Endothelial cell of umbilical vein (primary cell): ENCODE measurements at regions not wholly inside any gene's neighbourhood (a gene's known extent, or its start where the extent isn't known, plus 50 kb on each side); places are given as distances from the start of the nearest gene placed in this dataset.

Source experiments
- BruUV-seq: library from RNA; stranded (reverse); fragments of 400-500 nt; replicated peaks from 2 replicates; lab custom pipeline; 2021; lab: Mats Ljungman, UMichigan
- CTCF ChIA-PET: fragments of 300-600, 350-600 bp; sonication (Branson Sonifier 250); formaldehyde crosslinking; loops from one replicate; lab custom pipeline; 2021; ENCODE audit warnings: antibody characterized with exemption, inconsistent platforms; lab: Charles Lee
- POLR2A ChIA-PET: fragments of 300-600, 350-600 bp; sonication (Branson Sonifier 250); formaldehyde crosslinking; loops from one replicate; lab custom pipeline; 2021; ENCODE audit warnings: antibody characterized with exemption, inconsistent platforms; lab: Charles Lee
- DNase-seq: peaks from one replicate; pipeline ENCODE4 v3.0.0-alpha.2; 2011; ENCODE audit warnings: low read depth, low spot score
- FAIRE-seq: peaks from 2 replicates; lab custom pipeline; 2011; peaks lifted over from hg19 to GRCh38; lab: Jason Lieb, UNC
- H2AFZ ChIP-seq: 2 replicates; pipeline ENCODE4 v1.6.0; 2012; ENCODE audit warnings: low read depth, low read length, control low read depth, inconsistent platforms
- H3K27ac ChIP-seq: 2 replicates; pipeline ENCODE4 v1.5.1; 2011; ENCODE audit warnings: low read depth, mild to moderate bottlenecking, control low read depth, low read length, moderate library complexity; ENCODE audit not compliant: insufficient read depth
- H3K27me3 ChIP-seq, 2 experiments: 2 replicates each; pipeline versions ENCODE4 v1.6.0 to v1.6.1; 2011; ENCODE audit warnings: low read length in 2 of 2, mixed read lengths in 1 of 2; ENCODE audit not compliant: control insufficient read depth in 2 of 2, insufficient read depth in 2 of 2
- H3K36me3 ChIP-seq, 2 experiments: 2 replicates in 1 of 2; 3 replicates in 1 of 2; pipeline ENCODE4 v1.5.1; 2011; ENCODE audit warnings: low read length in 2 of 2, mild to moderate bottlenecking in 1 of 2, moderate library complexity in 1 of 2; ENCODE audit not compliant: control insufficient read depth in 2 of 2, insufficient read depth in 2 of 2; ENCODE audit errors: extremely low read depth in 1 of 2
- H3K4me1 ChIP-seq: 3 replicates; pipeline ENCODE4 v1.5.1; 2011; ENCODE audit warnings: mild to moderate bottlenecking, low read length; ENCODE audit not compliant: control insufficient read depth, insufficient read depth; ENCODE audit errors: extremely low read depth
- H3K4me2 ChIP-seq: 2 replicates; pipeline ENCODE4 v1.6.1; 2011; ENCODE audit warnings: low read length, control low read depth, mixed read lengths; ENCODE audit not compliant: insufficient read depth
- H3K4me3 ChIP-seq, 3 experiments: fragments of 200-600 bp in 1 of 3; sonication (generic), shearing (Covaris generic) in 1 of 3; replicated peaks in 1 of 3; 2 replicates each; pipeline ENCODE4 v1.5.1; 2011 to 2016; ENCODE audit warnings: control low read depth in 3 of 3, low read length in 3 of 3, mild to moderate bottlenecking in 2 of 3, inconsistent platforms in 1 of 3, low read depth in 1 of 3, moderate library complexity in 1 of 3; ENCODE audit not compliant: insufficient read depth in 1 of 3
- H3K79me2 ChIP-seq: 2 replicates; pipeline ENCODE4 v1.6.0; 2012; ENCODE audit warnings: low read length, inconsistent platforms; ENCODE audit not compliant: control insufficient read depth, insufficient read depth
- H3K9ac ChIP-seq: replicated peaks from 2 replicates; pipeline ENCODE3; 2011; ENCODE audit warnings: low read length, control low read depth; ENCODE audit not compliant: insufficient read depth; ENCODE audit errors: extremely low read depth
- H3K9me1 ChIP-seq: replicated peaks from 3 replicates; pipeline ENCODE4 v1.6.0; 2011; ENCODE audit warnings: mild to moderate bottlenecking, low read length; ENCODE audit not compliant: control insufficient read depth, insufficient read depth; ENCODE audit errors: extremely low read depth
- H3K9me3 ChIP-seq: replicated peaks from 2 replicates; pipeline ENCODE4 v1.5.1; 2012; ENCODE audit warnings: low read length, inconsistent platforms; ENCODE audit not compliant: control insufficient read depth, insufficient read depth
- H4K20me1 ChIP-seq: replicated peaks from 2 replicates; pipeline ENCODE3; 2011; ENCODE audit warnings: mild to moderate bottlenecking, low read length; ENCODE audit not compliant: control insufficient read depth, insufficient read depth; ENCODE audit errors: extremely low read depth
- CTCF ChIP-seq, 2 donors: IDR thresholded peaks; 1 replicate in 1 of 2; 2 replicates in 1 of 2; pipeline ENCODE4 v1.5.1; 2011; ENCODE audit warnings: low read length in 2 of 2, mild to moderate bottlenecking in 2 of 2, moderate library complexity in 2 of 2, control low read depth in 1 of 2, inconsistent platforms in 1 of 2, low read depth in 1 of 2; ENCODE audit not compliant: insufficient read depth in 1 of 2; ENCODE audit errors: extremely low read depth in 1 of 2
- EZH2 ChIP-seq: IDR thresholded peaks from 2 replicates; pipeline ENCODE4 v1.6.1; 2012; ENCODE audit warnings: borderline replicate concordance, low read depth, mild to moderate bottlenecking, moderate library complexity, low read length, inconsistent platforms; ENCODE audit not compliant: severe bottlenecking
- FOS ChIP-seq: IDR thresholded peaks from 2 replicates; pipeline ENCODE4 v1.6.1; 2011; ENCODE audit warnings: mild to moderate bottlenecking, low read length, moderate library complexity, borderline replicate concordance; ENCODE audit not compliant: insufficient read depth
- GATA2 ChIP-seq: IDR thresholded peaks from 2 replicates; pipeline ENCODE4 v1.7.0; 2011; ENCODE audit warnings: low read depth, mild to moderate bottlenecking, moderate library complexity, mixed read lengths, low read length; ENCODE audit not compliant: insufficient read length, insufficient read depth
- JUN ChIP-seq: IDR thresholded peaks from 2 replicates; pipeline ENCODE4 v1.6.1; 2011; ENCODE audit warnings: borderline replicate concordance, low read depth; ENCODE audit not compliant: insufficient read length, insufficient read depth
- MYC ChIP-seq: IDR thresholded peaks from one replicate; pipeline ENCODE4 v1.6.1; 2011; ENCODE audit warnings: mild to moderate bottlenecking, low read depth, low read length
- POLR2A ChIP-seq: IDR thresholded peaks from 2 replicates; pipeline ENCODE4 v1.6.1; 2012; ENCODE audit warnings: low read depth, mild to moderate bottlenecking, control low read depth, low read length
- POLR2AphosphoS5 ChIP-seq: IDR thresholded peaks from 2 replicates; pipeline ENCODE4 v1.6.1; 2012; ENCODE audit warnings: low read depth, mild to moderate bottlenecking, control low read depth, low read length, moderate library complexity; ENCODE audit not compliant: insufficient read depth
- dilution Hi-C: fragments of 300-500 bp; cut with MboI; formaldehyde crosslinking; loops from one replicate; pipeline ENCODE4 v1.15.0; 2019; ENCODE audit warnings: low sequenced_read_pairs; ENCODE audit not compliant: extremely low pct_ligation_motif_present
- intact Hi-C: fragments of 100-400 bp; cut with micrococcal nuclease; formaldehyde crosslinking; loops from one replicate; pipeline ENCODE4 v1.10.0; 2022
- TF ChIP-seq, protein P1 (sequence below): IDR thresholded peaks from 2 replicates; pipeline ENCODE4 v1.6.1; 2011; ENCODE audit not compliant: insufficient read depth, insufficient read length

- TF ChIP-seq GATA2 (no peak), JUN (no peak), CTCF (IDR thresholded peaks at IDR 0.05; ENCODE audit: extremely low read depth in 1 of 2, insufficient read depth in 1 of 2, low read depth in 1 of 2, low read length in 2 of 2) (no peak), POLR2A (no peak), MYC (no peak), POLR2AphosphoS5 (no peak), EZH2 (no peak), FOS (no peak)
- TF ChIP-seq, protein P1, sequence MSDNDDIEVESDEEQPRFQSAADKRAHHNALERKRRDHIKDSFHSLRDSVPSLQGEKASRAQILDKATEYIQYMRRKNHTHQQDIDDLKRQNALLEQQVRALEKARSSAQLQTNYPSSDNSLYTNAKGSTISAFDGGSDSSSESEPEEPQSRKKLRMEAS: no peak
- DNase-seq (no peak), FAIRE-seq (no peak)
- no peak overlapping the region for H2AFZ ChIP-seq
- H3K4me1 ChIP-seq: peaks cover 4% of the 10 kb centered on the region
- no peak overlapping the region for H3K27ac ChIP-seq
- dilution Hi-C loops (no loop called here), intact Hi-C loops (no loop called here)
- BruUV-seq: no TSS peak
- no peak overlapping the region for H3K4me3 ChIP-seq
- no peaks in the 10 kb centered on the region for H3K9me1 ChIP-seq
- H3K79me2 ChIP-seq: no peaks in the 10 kb centered on the region
- H3K9me3 ChIP-seq: no peaks in the 10 kb centered on the region
- POLR2A ChIA-PET: no interaction called here
- no peak overlapping the region for H3K4me2 ChIP-seq
- H3K27me3 ChIP-seq: no peaks in the 10 kb centered on the region
- H3K36me3 ChIP-seq: no peaks in the 10 kb centered on the region
- CTCF ChIA-PET: interaction anchor here (1.0 to 3.8 kb wide), 2 partner anchors 8 to 55 kb away, joined by 3 to 22 read pairs; no protein-coding TSS in a partner anchor
- no peaks in the 10 kb centered on the region for H4K20me1 ChIP-seq
- H3K9ac ChIP-seq: no peak overlapping the region
Observed at GRCh38 chr4:184273166-184274147, 55.8 kb upstream of the ENPP6 start.
